GM21390 (cell line): ENCODE measurements at regions not wholly inside any gene's neighbourhood (a gene's known extent, or its start where the extent isn't known, plus 50 kb on each side); places are given as distances from the start of the nearest gene placed in this dataset.

Experiments used
- ATAC-seq: cut with Tn5 transposase; IDR thresholded peaks from one replicate; pipeline ENCODE4 v1.9.1; 2021; ENCODE audit not compliant: unreplicated experiment

DNA sequence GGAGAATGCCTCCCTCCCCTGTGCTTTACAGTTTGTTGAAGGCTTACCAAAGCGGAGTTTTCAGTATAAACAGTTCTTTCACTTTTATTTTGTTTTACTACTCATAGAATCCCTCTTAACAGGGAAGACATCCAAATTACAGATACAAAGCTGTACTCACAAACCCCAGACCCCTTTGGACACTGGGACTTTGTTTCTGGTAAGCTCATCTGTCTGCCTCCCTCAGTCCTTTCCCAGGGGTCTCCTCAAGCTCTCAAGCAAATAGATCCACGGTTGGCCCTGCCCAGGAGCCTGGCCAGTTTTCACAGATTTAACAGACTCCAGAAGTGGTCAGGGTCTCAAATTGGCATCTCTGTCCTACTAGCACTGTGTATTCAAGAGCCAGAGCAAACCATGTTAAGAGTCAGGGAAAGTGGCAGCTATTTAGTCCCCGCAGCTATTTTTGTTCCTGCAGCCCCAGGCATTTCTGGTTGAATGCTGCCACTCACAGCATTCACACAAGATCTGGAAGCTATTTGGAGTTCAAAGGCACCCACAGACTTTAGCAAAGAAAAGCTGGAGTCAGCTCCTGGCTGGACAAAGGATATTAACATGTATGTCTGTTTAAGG lies 54.2 kb downstream of the TMEM100 start:
- no peak for ATAC-seq

DNA sequence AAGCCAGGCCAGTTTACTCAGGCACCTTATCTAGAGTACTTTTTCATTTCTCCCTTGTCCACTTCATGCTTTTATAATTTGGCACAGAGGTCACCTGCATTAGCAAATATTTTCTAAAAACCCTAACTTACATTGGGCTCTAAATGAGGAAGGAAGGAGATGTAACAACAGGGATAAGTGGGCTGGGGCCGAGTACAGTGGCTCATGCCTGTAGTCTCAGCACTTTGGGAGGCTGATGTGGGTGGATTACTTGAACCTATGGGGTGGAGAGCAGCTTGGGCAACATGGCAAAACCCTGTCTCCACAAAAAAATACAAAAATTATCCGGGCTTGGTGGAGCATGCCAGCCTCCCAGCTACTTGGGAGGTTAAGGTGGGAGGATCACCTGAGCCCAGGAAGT lies 55.9 kb downstream of the TMEM100 start:
- ATAC-seq: no peak

DNA sequence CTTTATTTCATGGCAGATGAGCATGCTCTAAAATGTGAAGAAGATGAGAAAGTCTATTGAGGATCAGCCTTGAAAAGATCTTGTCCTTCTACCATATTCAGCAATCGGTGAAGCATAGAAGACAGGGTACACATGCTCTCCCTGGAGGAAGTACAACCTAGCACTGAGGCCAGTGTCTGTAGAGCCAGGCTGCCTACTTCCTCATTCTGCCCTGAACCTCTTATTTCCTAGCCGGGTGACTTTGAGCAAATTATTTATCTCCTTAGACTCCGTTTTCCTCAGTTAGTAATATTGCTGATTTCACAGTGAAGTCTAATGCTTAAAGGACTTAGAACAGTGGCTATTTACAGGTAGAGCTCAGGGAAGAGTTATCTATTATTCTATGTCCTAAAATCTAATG lies 58.4 kb downstream of the TMEM100 start:
- peak; percentile 88 for ATAC-seq

GRCh38 chr17:55663400-55663799 lies 59.3 kb downstream of the TMEM100 start:
- ATAC-seq: no peak

DNA sequence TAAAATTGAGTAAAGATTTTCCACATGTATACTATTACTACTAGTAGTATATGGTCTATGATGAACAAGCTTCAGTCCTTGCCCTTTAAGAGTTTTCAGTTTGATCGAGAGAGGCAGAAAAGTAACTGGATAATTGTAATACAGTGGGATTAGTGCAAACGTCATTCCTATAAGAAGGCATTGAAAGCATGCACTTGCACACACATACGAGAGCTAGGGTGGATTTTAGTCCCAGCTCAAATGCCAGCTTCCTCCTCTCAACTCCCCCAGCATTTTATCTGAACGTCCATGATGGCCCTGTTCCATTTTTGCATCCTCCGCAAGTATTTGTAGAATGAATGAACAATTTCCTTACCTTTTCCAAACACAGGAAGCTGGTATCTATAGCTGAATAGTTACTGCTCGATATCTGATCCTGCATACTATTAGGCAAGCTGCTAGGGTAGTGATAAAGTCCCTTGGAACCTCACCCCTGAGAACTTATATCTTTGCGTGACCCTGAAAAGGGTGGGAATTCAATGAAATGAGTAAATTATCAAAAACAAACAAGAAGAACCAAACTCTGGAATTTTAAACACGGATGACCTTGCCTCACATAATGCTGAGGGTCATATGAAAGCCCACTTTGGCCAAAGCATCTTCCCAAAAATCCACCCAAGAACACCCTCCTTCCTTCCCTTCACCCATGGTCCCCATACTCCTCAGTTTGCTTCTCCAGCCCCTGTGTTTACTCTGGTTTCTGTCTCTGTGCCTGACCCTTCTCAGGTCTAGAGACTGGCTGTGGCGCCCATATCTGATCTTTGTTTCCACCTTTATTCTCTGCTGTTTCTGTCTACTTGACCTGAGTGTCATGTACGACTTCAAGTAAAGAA lies 60.5 kb downstream of the TMEM100 start:
- no peak for ATAC-seq

- ATAC-seq: no peak
These were observed 61.4 kb downstream of the TMEM100 start for GRCh38 chr17:55661256-55661758.

- ATAC-seq: no peak
These were observed 62.3 kb downstream of the TMEM100 start for GRCh38 chr17:55660178-55660886.

- ATAC-seq: no peak
These were observed 63.0 kb downstream of the TMEM100 start for GRCh38 chr17:55659661-55660060.

GRCh38 chr17:55655777-55656176 lies 66.9 kb downstream of the TMEM100 start:
- ATAC-seq: no peak

GRCh38 chr17:55654821-55655220 lies 67.8 kb downstream of the TMEM100 start:
- ATAC-seq: no peak

- ATAC-seq: no peak
These were observed 68.6 kb downstream of the TMEM100 start for GRCh38 chr17:55654022-55654421.

DNA sequence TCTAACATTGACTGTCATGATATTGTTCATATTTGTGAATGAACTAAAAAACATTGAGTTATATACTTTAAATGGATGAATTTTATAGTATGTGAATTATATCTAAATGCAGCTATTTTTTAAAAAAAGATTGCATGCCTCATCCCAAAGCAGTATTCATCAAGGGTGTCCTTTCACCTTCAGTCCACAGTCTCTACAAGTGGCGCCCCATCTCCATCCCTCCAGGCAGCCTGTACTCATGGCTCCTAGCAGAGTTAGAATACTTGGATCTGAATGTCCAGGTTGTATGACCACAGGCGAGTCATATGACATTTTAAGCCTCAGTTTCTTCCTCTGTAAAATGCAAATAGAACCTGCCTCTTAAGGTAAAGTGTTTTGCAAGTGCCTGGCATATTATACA lies 69.8 kb downstream of the TMEM100 start:
- no peak for ATAC-seq

DNA sequence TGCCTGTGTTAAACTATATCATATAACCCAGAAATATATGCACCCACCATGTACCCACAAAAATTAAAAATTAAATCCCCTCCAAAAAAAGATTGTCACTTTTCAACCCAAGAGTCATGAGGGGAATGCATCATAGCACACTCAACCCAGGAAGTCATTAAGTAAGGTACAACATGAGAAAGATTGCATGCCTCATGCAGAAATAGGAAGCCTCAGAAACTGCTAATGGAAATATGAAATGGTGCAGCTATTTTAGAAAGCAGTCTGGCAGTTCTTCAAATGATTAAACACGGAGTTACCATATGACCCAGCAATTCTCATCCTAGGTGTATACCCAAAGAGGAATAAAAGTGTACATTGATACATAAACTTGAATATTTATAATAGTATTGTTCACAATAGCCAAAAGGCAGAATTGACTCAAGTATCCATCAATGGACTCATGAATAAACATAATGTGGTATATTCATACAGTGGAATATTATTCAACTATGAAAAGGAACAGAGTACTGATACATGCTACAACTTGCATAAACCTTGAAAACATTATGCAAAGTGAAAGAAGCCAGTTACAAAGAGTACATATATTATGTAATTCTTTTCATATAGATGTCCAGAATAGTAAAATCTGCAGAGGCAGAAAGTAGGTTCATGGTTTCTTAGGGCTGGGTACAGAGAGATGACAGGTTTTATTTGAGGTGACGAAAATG lies 70.4 kb downstream of the TMEM100 start:
- ATAC-seq: no peak

DNA sequence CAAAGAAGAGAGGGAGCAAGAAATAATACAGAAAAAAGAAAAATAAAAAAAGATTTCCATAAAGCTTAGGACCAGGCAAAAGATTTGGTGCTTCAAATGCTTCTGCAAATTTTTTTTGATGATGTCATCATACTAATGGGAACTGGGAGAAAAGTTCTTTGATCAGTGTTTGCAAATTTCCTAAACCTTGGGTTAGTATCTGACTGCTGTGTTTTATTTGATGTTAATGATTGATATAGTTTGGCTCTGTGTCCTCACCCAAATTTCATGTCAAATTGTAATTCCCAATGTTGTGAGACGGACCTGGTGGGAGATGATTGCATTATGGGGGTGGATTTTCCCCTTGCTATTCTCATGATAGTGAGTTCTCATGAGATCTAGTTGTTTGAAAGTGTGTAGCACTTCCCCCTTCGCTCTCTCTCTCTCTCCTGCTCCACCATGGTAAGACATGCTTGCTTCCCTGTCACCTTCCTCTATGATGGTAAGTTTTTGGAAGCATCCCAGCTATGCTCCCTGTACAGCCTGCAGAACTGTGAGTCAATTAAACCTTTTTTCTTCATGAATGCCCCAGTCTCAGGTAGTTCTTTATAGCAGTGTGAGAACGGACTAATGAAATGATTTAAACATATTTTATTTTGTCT lies 72.6 kb downstream of the TMEM100 start:
- no peak for ATAC-seq

- no peak for ATAC-seq
These were observed 74.6 kb downstream of the TMEM100 start for GRCh38 chr17:55648086-55648485.

DNA sequence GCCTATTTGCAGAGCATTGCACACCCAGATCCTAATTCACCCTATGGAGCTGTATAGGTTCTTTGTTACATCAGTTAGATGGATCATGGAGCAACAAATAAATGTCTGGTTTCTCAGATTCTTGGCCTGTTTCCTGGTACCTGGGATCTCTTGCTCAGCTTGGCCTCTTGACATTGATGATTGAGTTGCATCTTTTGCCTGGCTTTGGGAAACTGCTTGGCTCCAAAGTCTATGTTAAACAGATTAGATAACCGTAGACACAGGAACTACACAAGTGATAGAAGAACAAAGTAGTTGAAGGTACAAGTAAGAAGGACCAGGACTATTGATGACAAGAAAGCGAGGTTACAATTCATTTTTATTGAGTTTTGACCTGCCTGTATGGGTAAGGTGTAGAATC lies 77.3 kb downstream of the TMEM100 start:
- ATAC-seq: no peak

DNA sequence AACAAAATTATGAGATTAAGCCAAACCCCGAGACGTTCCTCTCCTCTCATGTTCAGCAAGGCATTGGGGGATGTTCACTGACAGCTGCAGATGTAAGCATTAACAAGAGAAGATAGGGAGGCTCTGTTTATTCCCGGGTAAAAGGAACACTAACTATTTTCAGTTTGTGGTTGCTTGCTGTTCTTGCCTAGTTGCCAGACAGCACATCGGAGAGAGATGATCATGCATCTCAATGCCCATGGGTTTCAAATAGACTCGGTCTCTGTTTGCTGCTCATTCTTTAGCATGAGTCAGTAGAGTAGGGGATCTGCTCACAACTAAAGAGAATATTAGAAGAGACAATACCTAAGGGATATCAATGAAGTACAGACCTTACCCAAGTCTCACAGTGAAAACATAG lies 78.3 kb downstream of the TMEM100 start:
- no peak for ATAC-seq

- ATAC-seq: no peak
These were observed 79.9 kb downstream of the TMEM100 start for GRCh38 chr17:55642741-55643140.

GRCh38 chr17:55641676-55642081 lies 81.0 kb downstream of the TMEM100 start:
- ATAC-seq: peak; percentile 60

DNA sequence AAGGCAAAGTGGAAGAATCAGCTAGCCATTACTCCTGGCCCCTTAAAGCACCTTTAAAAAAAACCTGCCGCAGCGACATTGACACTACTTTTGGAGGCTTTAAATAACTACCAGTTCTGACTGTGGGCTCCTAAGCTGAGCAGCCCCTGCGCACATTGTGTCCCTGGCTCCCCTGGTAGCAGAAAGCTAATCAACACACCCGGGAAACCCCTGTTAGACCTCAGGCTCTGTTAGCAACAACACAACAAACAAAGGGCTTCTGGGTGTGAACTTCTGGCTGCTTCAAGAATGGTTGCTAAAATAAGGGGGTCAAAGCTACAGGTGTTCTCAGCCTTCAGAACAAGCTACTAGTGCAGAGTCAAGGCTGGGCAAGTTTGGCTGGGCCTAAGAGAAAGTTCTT lies 83.6 kb downstream of the TMEM100 start:
- ATAC-seq: no peak
